ENCODE measurements at regions not wholly inside any gene's neighbourhood (a gene's known extent, or its start where the extent isn't known, plus 50 kb on each side); places are given as distances from the start of the nearest gene placed in this dataset.
"Not testable (repeated sequence)": the region's sequence is repeated elsewhere in the genome, so short reads cannot be mapped to it uniquely, and the experiment has no call there.

GRCh38 chr21:17708522-17709265 lies 96.0 kb upstream of the BTG3 start:
- ChIA-PET POLR2A (no interaction called here), CTCF (no interaction called here)
- Mint-ChIP-seq H3K4me3 (no peak overlapping the region), H3K36me3 (ENCODE audit: low read depth) (peaks cover 12% of the 10 kb centered on the region), H3K27ac (peak overlapping the region; percentile 48), H3K4me1 (peaks cover 21% of the 10 kb centered on the region), H3K27me3 (peaks cover 9% of the 10 kb centered on the region), H3K9me3 (peaks cover 38% of the 10 kb centered on the region)
- no peak for DNase-seq

DNA sequence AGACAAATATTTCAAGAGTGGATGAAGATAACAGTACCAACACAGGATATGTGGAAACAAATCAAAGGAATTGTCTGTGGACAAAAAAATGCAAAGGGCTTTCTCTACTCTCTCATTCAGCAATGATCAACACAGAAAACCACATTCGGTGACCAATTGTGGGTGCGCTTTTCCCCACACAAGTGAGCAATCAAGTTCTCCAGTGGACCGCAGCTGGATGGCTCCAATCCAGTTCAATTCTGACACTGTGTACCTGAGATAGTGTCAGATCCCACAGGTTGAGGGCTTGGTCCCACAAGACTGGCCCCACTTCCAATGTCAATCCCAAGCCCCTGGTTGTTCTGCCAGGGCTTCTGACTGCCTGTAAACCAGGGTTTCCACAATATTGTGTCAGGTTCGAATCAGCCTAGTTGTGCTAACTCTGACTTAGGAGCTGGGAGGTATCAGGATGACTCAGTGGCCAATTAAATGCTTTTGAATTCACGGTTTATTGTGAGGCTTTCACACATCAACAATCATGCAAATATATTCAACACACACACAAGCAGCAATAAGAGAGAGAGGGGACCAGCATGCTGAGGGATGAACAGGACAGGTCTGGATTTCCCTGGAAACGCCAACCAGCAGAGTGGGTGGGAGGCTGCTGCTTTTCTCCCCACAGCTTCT lies 87.0 kb upstream of the BTG3 start:
- H3K4me1 Mint-ChIP-seq: peaks cover 15% of the 10 kb centered on the region
- peaks cover 28% of the 10 kb centered on the region for H3K9me3 Mint-ChIP-seq
- ChIA-PET POLR2A (no interaction called here), CTCF (no interaction called here)
- no peaks in the 10 kb centered on the region for H3K27me3 Mint-ChIP-seq
- no peak for DNase-seq
- no peak overlapping the region for H3K4me3 Mint-ChIP-seq
- H3K27ac Mint-ChIP-seq: no peak overlapping the region
- peaks cover 14% of the 10 kb centered on the region for H3K36me3 Mint-ChIP-seq (ENCODE audit: low read depth)

GRCh38 chr21:17697473-17697872 lies 84.8 kb upstream of the BTG3 start:
- no peak for DNase-seq
- Mint-ChIP-seq H3K27ac (peak overlapping the region; percentile 28), H3K36me3 (ENCODE audit: low read depth) (peaks cover 10% of the 10 kb centered on the region), H3K4me1 (peaks cover 22% of the 10 kb centered on the region), H3K27me3 (no peaks in the 10 kb centered on the region), H3K9me3 (peaks cover 13% of the 10 kb centered on the region), H3K4me3 (no peak overlapping the region)
- POLR2A ChIA-PET: interaction anchor here (0.6 kb wide), 1 partner anchor 1153 kb away, joined by 3 read pairs; no protein-coding TSS in a partner anchor
- CTCF ChIA-PET: interaction anchor here (1.0 to 1.2 kb wide), 2 partner anchors 8 to 138 kb away, joined by 3 read pairs; no protein-coding TSS in a partner anchor

DNA sequence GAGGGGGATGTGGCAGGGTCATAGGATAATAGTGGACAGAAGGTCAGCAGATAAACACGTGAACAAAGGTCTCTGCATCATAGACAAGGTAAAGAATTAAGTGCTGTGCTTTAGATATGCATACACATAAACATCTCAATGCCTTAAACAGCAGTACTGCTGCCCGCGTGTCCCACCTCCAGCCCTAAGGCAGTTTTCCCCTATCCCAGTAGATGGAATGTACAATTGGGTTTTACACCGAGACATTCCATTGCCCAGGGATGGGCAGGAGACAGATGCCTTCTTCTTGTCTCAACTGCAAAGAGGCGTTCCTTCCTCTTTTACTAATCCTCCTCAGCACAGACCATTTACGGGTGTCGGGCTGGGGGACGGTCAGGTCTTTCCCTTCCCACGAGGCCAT lies 81.7 kb upstream of the BTG3 start:
- H3K27ac Mint-ChIP-seq, H3K4me3 Mint-ChIP-seq, POLR2A ChIA-PET, CTCF ChIA-PET, H3K27me3 Mint-ChIP-seq, DNase-seq: not testable (repeated sequence)
- Mint-ChIP-seq H3K9me3 (peaks cover 12% of the 10 kb centered on the region), H3K4me1 (peaks cover 27% of the 10 kb centered on the region), H3K36me3 (ENCODE audit: low read depth) (peaks cover 10% of the 10 kb centered on the region)

DNA sequence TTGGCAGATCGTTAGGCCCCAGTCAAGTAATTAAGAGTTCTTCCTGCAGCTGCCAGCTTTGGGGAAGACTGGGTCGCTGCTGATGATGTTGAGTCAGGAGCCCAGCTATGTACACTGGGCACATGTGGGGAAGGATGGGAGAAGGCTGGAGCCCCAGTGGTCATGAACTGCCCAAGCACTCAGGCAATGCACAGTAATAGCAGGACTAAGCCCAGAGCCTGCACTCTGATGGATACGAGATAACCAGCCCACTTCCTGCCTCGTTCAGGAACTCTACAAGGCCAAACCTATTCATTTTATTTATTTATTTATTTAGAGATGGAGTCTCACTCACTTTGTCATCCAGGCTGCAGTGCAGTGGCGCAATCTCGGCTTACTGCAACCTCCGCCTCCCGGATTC lies 81.1 kb upstream of the BTG3 start:
- peaks cover 10% of the 10 kb centered on the region for H3K36me3 Mint-ChIP-seq (ENCODE audit: low read depth)
- peaks cover 29% of the 10 kb centered on the region for H3K4me1 Mint-ChIP-seq
- no peak for DNase-seq
- no peak overlapping the region for H3K27ac Mint-ChIP-seq
- H3K4me3 Mint-ChIP-seq: no peak overlapping the region
- H3K9me3 Mint-ChIP-seq: peaks cover 12% of the 10 kb centered on the region
- no peaks in the 10 kb centered on the region for H3K27me3 Mint-ChIP-seq
- CTCF ChIA-PET: no interaction called here
- POLR2A ChIA-PET: no interaction called here

DNA sequence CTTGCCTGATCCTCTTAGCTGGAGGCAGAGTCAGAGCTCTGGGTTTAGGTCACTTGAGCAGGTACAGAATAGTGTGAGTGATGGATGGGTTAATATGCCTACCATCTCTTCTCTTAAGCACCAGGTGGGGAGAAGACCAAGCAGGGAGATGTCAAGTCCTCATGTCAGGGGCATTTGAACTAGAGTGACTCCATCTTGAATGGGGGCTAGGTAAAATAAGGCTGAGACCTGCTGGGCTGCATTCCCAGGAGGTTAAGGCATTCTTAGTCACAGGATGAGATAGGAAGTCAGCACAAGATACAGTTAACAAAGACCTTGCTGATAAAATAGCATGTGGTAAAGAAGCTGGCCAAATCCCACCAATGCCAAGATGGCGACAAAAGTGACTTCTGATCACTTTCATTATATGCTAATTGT lies 77.4 kb upstream of the BTG3 start:
- POLR2A ChIA-PET: no interaction called here
- no peak for DNase-seq
- H3K4me1 Mint-ChIP-seq: peaks cover 43% of the 10 kb centered on the region

DNA sequence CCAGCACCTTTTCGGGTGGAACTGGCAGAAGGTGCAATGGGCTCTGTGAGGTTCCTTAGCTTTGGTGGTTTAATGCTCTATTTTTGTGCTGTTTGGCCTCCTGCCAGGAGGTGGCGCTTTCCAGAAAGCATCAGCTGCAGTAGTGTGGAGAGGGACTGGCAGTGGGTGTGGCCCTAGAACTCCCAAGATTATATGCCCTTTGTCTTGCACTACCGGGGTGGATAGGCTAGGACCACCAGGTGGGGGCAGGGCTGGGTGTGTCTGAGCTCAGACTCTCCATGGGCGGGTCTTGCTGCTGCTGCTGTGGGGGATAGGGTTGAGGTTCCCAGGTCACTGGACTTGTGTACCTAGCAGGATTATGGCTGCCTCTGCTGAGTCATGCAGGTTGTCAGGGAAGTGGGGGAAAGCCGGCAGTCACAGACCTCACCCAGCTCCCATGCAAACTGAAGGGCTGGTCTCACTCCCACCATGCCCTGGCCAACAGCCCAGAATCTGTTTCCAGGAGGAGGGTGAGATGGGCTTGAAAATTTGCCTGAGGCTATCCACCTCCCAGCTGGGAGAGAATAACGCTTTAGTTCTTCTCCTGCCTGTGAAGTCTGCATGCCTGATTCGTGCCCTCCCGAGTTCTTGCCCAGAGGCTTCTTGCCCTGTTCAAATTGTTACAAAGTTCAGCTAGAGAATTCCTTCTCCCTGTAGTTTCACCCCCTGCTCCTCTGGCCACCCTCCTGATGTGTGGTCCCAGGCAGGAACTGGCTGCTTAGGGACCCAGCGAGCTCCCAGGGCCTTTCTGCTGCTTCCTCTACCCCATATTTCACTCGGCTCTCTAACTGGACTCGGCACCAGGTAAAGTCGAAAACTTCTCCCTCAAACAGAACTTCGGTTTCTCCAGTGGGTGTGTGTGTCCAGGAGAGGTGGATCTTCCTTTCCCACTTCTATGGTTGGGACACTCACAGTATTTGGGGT lies 76.5 kb upstream of the BTG3 start:
- ChIA-PET POLR2A (interaction anchor here (0.6 kb wide), 1 partner anchor 1265 kb away, joined by 3 read pairs; no protein-coding TSS in a partner anchor), CTCF (interaction anchor here (0.6 to 1.9 kb wide), 8 partner anchors 8 to 215 kb away, joined by 3 to 4 read pairs (median 3); no protein-coding TSS in a partner anchor)
- H3K27me3 Mint-ChIP-seq: no peaks in the 10 kb centered on the region
- H3K9me3 Mint-ChIP-seq: peaks cover 20% of the 10 kb centered on the region
- no peak overlapping the region for H3K27ac Mint-ChIP-seq
- no peak overlapping the region for H3K4me3 Mint-ChIP-seq
- H3K4me1 Mint-ChIP-seq: peaks cover 41% of the 10 kb centered on the region
- H3K36me3 Mint-ChIP-seq (ENCODE audit: low read depth): peaks cover 10% of the 10 kb centered on the region
- peak; percentile 21 for DNase-seq

More for the DNA sequence above, 77.4 kb upstream of the BTG3 start:
- Mint-ChIP-seq H3K27ac (no peak overlapping the region), H3K27me3 (no peaks in the 10 kb centered on the region), H3K36me3 (ENCODE audit: low read depth) (peaks cover 10% of the 10 kb centered on the region), H3K9me3 (peaks cover 20% of the 10 kb centered on the region), H3K4me3 (no peak overlapping the region)
- CTCF ChIA-PET: interaction anchor here (1.1 to 1.2 kb wide), 2 partner anchors 91 to 151 kb away, joined by 3 read pairs; no protein-coding TSS in a partner anchor

DNA sequence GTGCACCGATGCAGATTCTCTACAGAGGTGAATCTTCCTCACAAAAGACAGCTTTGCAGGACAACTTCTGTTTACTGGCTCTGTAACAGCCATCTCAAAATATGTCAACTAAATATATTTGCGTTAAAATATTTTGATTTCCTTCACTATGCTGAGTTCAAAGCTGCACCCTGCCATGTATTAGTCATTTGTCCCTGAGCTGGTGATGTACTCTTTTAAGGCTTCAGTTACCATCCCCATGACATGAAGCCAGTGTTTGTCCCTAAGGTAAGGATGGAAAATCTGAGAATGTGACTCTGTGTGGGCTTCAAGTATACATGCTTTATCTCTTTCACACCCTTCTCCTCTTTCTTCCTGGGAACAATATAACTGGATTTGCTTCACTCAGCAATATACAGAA lies 70.2 kb upstream of the BTG3 start:
- H3K4me3 Mint-ChIP-seq: no peak overlapping the region
- H3K9me3 Mint-ChIP-seq: peaks cover 20% of the 10 kb centered on the region
- peaks cover 20% of the 10 kb centered on the region for H3K4me1 Mint-ChIP-seq
- CTCF ChIA-PET: interaction anchor here (0.9 kb wide), 1 partner anchor 218 kb away, joined by 3 read pairs; no protein-coding TSS in a partner anchor
- POLR2A ChIA-PET: no interaction called here
- DNase-seq: no peak
- H3K27ac Mint-ChIP-seq: no peak overlapping the region
- no peaks in the 10 kb centered on the region for H3K27me3 Mint-ChIP-seq
- H3K36me3 Mint-ChIP-seq (ENCODE audit: low read depth): peaks cover 10% of the 10 kb centered on the region

DNA sequence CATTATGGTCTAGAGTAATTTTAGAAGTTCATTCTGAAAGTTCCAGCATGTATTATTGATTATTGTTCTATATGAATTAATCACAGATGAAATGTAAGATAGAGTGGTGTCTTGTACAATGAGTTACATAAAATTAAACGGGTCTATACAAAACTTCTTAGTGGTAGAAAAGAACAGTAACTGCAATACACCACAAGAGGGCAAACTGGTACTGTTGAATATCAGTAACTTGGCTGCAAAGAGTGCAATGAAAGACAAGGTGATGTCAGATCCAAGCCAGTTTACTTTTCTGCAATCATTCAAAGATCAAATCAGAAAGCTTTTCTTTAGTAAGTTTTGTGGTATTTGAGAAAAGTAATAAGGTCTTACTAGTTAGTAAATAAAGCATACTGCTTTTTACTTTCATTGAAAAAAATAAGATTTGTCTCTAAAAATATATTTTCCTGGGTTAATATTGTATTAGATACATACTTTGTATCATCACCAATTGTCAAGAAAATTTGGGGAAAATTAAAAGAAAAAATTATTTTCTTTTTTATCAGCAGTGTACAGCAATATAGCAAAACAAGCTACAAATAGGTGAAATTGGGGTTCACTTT lies 66.4 kb upstream of the BTG3 start:
- Mint-ChIP-seq H3K4me1 (no peaks in the 10 kb centered on the region), H3K36me3 (ENCODE audit: low read depth) (no peaks in the 10 kb centered on the region), H3K9me3 (no peaks in the 10 kb centered on the region), H3K27me3 (no peaks in the 10 kb centered on the region), H3K27ac (no peak overlapping the region), H3K4me3 (no peak overlapping the region)
- DNase-seq: peak; percentile 57
- ChIA-PET POLR2A (no interaction called here), CTCF (interaction anchor here (0.8 to 1.4 kb wide), 3 partner anchors 105 to 337 kb away, joined by 3 to 7 read pairs (median 5); no protein-coding TSS in a partner anchor)

- H3K27me3 Mint-ChIP-seq; H3K36me3 Mint-ChIP-seq (ENCODE audit: low read depth); H3K4me1 Mint-ChIP-seq; POLR2A ChIA-PET; H3K4me3 Mint-ChIP-seq; DNase-seq; H3K27ac Mint-ChIP-seq; H3K9me3 Mint-ChIP-seq: not testable (repeated sequence)
- CTCF ChIA-PET: interaction anchor here (0.6 kb wide), 1 partner anchor 11 kb away, joined by 3 read pairs; no protein-coding TSS in a partner anchor
Observed at GRCh38 chr21:17676930-17677329, 64.2 kb upstream of the BTG3 start.

DNA sequence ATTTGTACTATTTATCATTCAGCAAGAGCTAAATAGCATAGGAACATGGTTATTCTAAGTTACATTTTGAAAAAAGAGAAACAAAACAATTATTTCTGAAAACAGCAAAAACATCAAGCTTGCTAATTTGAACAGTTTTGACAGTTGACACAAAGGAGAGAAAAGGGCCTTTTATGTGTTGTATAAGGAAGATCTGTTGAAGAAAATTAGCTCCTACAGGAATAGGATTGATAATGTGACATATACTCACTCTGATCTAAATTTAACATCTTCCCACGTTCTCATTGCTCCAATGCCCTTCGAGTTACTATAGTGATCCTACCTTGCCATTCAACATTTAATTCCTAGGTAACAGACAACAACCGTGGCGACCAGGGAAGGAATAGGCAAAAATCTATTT lies 61.4 kb upstream of the BTG3 start:
- peaks cover 5% of the 10 kb centered on the region for H3K27me3 Mint-ChIP-seq
- no peaks in the 10 kb centered on the region for H3K4me1 Mint-ChIP-seq
- no peaks in the 10 kb centered on the region for H3K9me3 Mint-ChIP-seq
- no peak for DNase-seq
- no peak overlapping the region for H3K27ac Mint-ChIP-seq
- no peak overlapping the region for H3K4me3 Mint-ChIP-seq
- H3K36me3 Mint-ChIP-seq (ENCODE audit: low read depth): no peaks in the 10 kb centered on the region
- ChIA-PET POLR2A (no interaction called here), CTCF (interaction anchor here (0.7 kb wide), 1 partner anchor 230 kb away, joined by 3 read pairs; no protein-coding TSS in a partner anchor)

GRCh38 chr21:17673261-17674020 lies 60.7 kb upstream of the BTG3 start:
- H3K36me3 Mint-ChIP-seq (ENCODE audit: low read depth): no peaks in the 10 kb centered on the region
- DNase-seq: no peak
- no peak overlapping the region for H3K4me3 Mint-ChIP-seq
- no peaks in the 10 kb centered on the region for H3K9me3 Mint-ChIP-seq
- ChIA-PET POLR2A (no interaction called here), CTCF (no interaction called here)
- H3K27me3 Mint-ChIP-seq: peaks cover 5% of the 10 kb centered on the region
- no peaks in the 10 kb centered on the region for H3K4me1 Mint-ChIP-seq
- H3K27ac Mint-ChIP-seq: no peak overlapping the region
